Sigmoid colon (tissue), 4 donors: ENCODE measurements at regions not wholly inside any gene's neighbourhood (a gene's known extent, or its start where the extent isn't known, plus 50 kb on each side); places are given as distances from the start of the nearest gene placed in this dataset.

Experiments
- CTCF ChIP-seq, 4 experiments: fragments of 450-650 bp in 3 of 4; fragments of 200-600 bp in 1 of 4; IDR thresholded peaks; one replicate each; pipeline ENCODE4 v1.5.1; 2016 to 2019; ENCODE audit warnings: antibody characterized with exemption in 4 of 4, mild to moderate bottlenecking in 3 of 4, moderate library complexity in 2 of 4
- EP300 ChIP-seq, 4 donors: sonication (generic); formaldehyde crosslinking; IDR thresholded peaks; one replicate each; pipeline ENCODE4 v1.6.1; 2017; ENCODE audit warnings: antibody characterized with exemption in 4 of 4

- TF ChIP-seq EP300 (IDR thresholded peaks at IDR 0.05) (no peak), CTCF (IDR thresholded peaks at IDR 0.05) (no peak)
Measured at GRCh38 chr13:74732736-74733385, 598.7 kb upstream of the KLF12 start.
